GM21717 (cell line): ENCODE measurements at regions not wholly inside any gene's neighbourhood (a gene's known extent, or its start where the extent isn't known, plus 50 kb on each side); places are given as distances from the start of the nearest gene placed in this dataset.

Experiments
- ATAC-seq: cut with Tn5 transposase; IDR thresholded peaks from one replicate; pipeline ENCODE4 v1.9.1; 2021; ENCODE audit warnings: mild to moderate bottlenecking, moderate library complexity; ENCODE audit not compliant: unreplicated experiment

GRCh38 chr1:87715471-87715870 is 386.8 kb downstream of the LMO4 start:
- no peak for ATAC-seq

GRCh38 chr1:87717157-87717670 is 388.5 kb downstream of the LMO4 start:
- no peak for ATAC-seq

- ATAC-seq, result no peak
These were observed 389.7 kb downstream of the LMO4 start for GRCh38 chr1:87718241-87718950.

GRCh38 chr1:87719658-87720057 is 391.0 kb downstream of the LMO4 start:
- no peak for ATAC-seq

- no peak for ATAC-seq
These were observed 391.9 kb downstream of the LMO4 start for GRCh38 chr1:87720561-87720960.

GRCh38 chr1:87723193-87723592 is 394.5 kb downstream of the LMO4 start:
- ATAC-seq, result no peak

- no peak for ATAC-seq
These were observed 399.5 kb downstream of the LMO4 start for GRCh38 chr1:87728169-87728568.

- no peak for ATAC-seq
These were observed 401.9 kb downstream of the LMO4 start for GRCh38 chr1:87730274-87731216.

- ATAC-seq, result no peak
These were observed 404.7 kb downstream of the LMO4 start for GRCh38 chr1:87733386-87733785.

- no peak for ATAC-seq
These were observed 407.1 kb downstream of the LMO4 start for GRCh38 chr1:87735750-87736149.

- no peak for ATAC-seq
These were observed 410.5 kb downstream of the LMO4 start for GRCh38 chr1:87739141-87739540.

GRCh38 chr1:87739704-87740103 is 411.0 kb downstream of the LMO4 start:
- no peak for ATAC-seq

GRCh38 chr1:87743256-87743655 is 414.6 kb downstream of the LMO4 start:
- no peak for ATAC-seq

GRCh38 chr1:87744056-87744455 is 415.4 kb downstream of the LMO4 start:
- no peak for ATAC-seq

GRCh38 chr1:87744763-87745162 is 416.1 kb downstream of the LMO4 start:
- ATAC-seq, result no peak

- ATAC-seq, result no peak
These were observed 424.7 kb downstream of the LMO4 start for GRCh38 chr1:87753366-87753765.

GRCh38 chr1:87754139-87754538 is 425.5 kb downstream of the LMO4 start:
- no peak for ATAC-seq

- ATAC-seq, result no peak
These were observed 429.0 kb downstream of the LMO4 start for GRCh38 chr1:87757676-87758075.

- ATAC-seq, result no peak
These were observed 430.9 kb downstream of the LMO4 start for GRCh38 chr1:87759421-87760087.

- ATAC-seq, result no peak
These were observed 431.5 kb downstream of the LMO4 start for GRCh38 chr1:87760155-87760554.

GRCh38 chr1:87760654-87761053 is 432.0 kb downstream of the LMO4 start:
- no peak for ATAC-seq
